Stimulated activated CD8-positive, alpha-beta memory T cell treated with anti-CD3 and anti-CD28 coated beads, Interleukin-2, amount 100 ng/mL, for 1 hour (primary cell): ENCODE measurements at regions not wholly inside any gene's neighbourhood (a gene's known extent, or its start where the extent isn't known, plus 50 kb on each side); places are given as distances from the start of the nearest gene placed in this dataset.

ENCODE experiments used
- DNase-seq, 2 donors: peaks; one replicate each; pipeline ENCODE4 v3.0.0-alpha.2; 2020; ENCODE audit warnings: low read depth in 2 of 2

- DNase-seq: no peak
Observed at GRCh38 chr3:5069627-5070026, 52.5 kb upstream of the ARL8B start.

GRCh38 chr3:5071061-5071460, 51.0 kb upstream of the ARL8B start:
- no peak for DNase-seq

- DNase-seq: no peak
Observed at GRCh38 chr3:5072100-5072816, 49.8 kb upstream of the ARL8B start.
